ENCODE measurements at regions not wholly inside any gene's neighbourhood (a gene's known extent, or its start where the extent isn't known, plus 50 kb on each side); places are given as distances from the start of the nearest gene placed in this dataset.

DNA sequence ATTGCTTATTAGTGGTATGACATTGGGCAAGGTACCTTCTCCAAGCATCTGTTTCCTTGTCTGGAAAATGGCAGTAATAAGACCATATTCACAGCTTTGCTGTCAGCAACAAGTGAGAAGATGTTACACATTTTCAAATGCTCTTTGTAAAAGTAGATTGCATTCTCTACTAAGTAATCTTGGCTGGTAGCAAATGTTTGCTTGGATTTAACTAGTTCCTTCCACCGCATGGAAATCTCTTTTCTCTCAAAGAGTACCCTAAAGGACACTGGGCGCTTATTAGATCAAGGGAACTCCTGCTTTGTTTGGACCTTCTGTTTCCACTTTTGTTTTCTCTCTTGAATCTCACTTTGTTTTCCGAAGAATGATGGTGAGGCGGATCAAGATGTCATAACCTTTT is 185.2 kb upstream of the BMPER start:
- in situ Hi-C loops (cut with HindIII; ENCODE audit: low pct_unique_long_range_greater_than_20kb, low sequenced_read_pairs): no loop called here
- ATAC-seq: no peak
- intact Hi-C loops (cut with micrococcal nuclease; ENCODE audit: unreplicated experiment): no loop called here

DNA sequence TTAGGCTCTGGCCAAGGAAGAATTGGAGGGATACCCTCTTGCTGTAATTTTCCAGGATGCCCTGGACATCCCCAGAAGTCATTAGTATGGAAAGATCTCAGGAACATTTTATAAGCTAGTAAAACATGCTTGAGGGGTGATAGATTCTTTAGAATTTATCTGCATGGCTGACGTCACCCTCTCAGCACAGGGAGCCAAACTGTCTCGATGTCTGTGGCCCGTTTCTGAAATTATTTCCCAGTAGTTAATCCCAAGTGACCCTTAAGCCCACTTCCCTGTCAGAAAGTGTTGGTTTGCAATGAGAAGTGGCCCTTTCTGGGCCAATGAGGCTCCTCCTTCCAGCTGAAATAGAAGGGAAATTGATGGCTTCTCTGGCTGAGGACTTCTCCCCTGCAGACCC is 184.5 kb upstream of the BMPER start:
- intact Hi-C loops (cut with micrococcal nuclease; ENCODE audit: unreplicated experiment) (no loop called here), in situ Hi-C loops (cut with HindIII; ENCODE audit: low pct_unique_long_range_greater_than_20kb, low sequenced_read_pairs) (no loop called here)
- Histone ChIP-seq H3K27ac (ENCODE audit: low read length) (no peak overlapping the region), H3K9me3 (ENCODE audit: control insufficient read depth, insufficient read depth, low read depth, low read length) (no peaks in the 10 kb centered on the region), H3K27me3 (ENCODE audit: control insufficient read depth, insufficient read depth, low read length) (peaks cover 6% of the 10 kb centered on the region; the same call in 1 of the 2 replicates), H3K36me3 (ENCODE audit: control insufficient read depth, insufficient read depth, low read length) (no peaks in the 10 kb centered on the region), H3K4me3 (ENCODE audit: low read depth in 2 of 2, low read length in 2 of 2) (no peak overlapping the region), H3K4me1 (ENCODE audit: control insufficient read depth, insufficient read depth, low read length) (no peaks in the 10 kb centered on the region)
- no peak for ATAC-seq
- BruUV-seq (replicated peaks): no TSS peak
- CTCF ChIA-PET: no interaction called here
- no peak for TF ChIP-seq POLR2AphosphoS5 (IDR thresholded peaks at IDR 0.05; ENCODE audit: low read depth, low read length)
- TF ChIP-seq TCF7L2 (IDR thresholded peaks at IDR 0.05; ENCODE audit: low read depth, low read length): no peak
- TF ChIP-seq, protein P1, sequence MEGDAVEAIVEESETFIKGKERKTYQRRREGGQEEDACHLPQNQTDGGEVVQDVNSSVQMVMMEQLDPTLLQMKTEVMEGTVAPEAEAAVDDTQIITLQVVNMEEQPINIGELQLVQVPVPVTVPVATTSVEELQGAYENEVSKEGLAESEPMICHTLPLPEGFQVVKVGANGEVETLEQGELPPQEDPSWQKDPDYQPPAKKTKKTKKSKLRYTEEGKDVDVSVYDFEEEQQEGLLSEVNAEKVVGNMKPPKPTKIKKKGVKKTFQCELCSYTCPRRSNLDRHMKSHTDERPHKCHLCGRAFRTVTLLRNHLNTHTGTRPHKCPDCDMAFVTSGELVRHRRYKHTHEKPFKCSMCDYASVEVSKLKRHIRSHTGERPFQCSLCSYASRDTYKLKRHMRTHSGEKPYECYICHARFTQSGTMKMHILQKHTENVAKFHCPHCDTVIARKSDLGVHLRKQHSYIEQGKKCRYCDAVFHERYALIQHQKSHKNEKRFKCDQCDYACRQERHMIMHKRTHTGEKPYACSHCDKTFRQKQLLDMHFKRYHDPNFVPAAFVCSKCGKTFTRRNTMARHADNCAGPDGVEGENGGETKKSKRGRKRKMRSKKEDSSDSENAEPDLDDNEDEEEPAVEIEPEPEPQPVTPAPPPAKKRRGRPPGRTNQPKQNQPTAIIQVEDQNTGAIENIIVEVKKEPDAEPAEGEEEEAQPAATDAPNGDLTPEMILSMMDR (IDR thresholded peaks at IDR 0.05): no peak
- TF ChIP-seq, protein P2, sequence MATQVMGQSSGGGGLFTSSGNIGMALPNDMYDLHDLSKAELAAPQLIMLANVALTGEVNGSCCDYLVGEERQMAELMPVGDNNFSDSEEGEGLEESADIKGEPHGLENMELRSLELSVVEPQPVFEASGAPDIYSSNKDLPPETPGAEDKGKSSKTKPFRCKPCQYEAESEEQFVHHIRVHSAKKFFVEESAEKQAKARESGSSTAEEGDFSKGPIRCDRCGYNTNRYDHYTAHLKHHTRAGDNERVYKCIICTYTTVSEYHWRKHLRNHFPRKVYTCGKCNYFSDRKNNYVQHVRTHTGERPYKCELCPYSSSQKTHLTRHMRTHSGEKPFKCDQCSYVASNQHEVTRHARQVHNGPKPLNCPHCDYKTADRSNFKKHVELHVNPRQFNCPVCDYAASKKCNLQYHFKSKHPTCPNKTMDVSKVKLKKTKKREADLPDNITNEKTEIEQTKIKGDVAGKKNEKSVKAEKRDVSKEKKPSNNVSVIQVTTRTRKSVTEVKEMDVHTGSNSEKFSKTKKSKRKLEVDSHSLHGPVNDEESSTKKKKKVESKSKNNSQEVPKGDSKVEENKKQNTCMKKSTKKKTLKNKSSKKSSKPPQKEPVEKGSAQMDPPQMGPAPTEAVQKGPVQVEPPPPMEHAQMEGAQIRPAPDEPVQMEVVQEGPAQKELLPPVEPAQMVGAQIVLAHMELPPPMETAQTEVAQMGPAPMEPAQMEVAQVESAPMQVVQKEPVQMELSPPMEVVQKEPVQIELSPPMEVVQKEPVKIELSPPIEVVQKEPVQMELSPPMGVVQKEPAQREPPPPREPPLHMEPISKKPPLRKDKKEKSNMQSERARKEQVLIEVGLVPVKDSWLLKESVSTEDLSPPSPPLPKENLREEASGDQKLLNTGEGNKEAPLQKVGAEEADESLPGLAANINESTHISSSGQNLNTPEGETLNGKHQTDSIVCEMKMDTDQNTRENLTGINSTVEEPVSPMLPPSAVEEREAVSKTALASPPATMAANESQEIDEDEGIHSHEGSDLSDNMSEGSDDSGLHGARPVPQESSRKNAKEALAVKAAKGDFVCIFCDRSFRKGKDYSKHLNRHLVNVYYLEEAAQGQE (IDR thresholded peaks at IDR 0.05; ENCODE audit: insufficient read depth in 1 of 2, low read depth in 2 of 2, low read length in 1 of 2): no peak
- no peak for TF ChIP-seq SIN3A (IDR thresholded peaks at IDR 0.05; ENCODE audit: borderline replicate concordance, insufficient read depth, low read depth, low read length)
- DNase-seq (ENCODE audit: low read depth, low spot score): no peak
- POLR2A ChIA-PET: no interaction called here

More for the DNA sequence above, 185.2 kb upstream of the BMPER start:
- Histone ChIP-seq H3K36me3 (ENCODE audit: control insufficient read depth, insufficient read depth, low read length) (no peaks in the 10 kb centered on the region), H3K4me1 (ENCODE audit: control insufficient read depth, insufficient read depth, low read length) (no peaks in the 10 kb centered on the region), H3K27me3 (ENCODE audit: control insufficient read depth, insufficient read depth, low read length) (peaks cover 6% of the 10 kb centered on the region; the same call in 1 of the 2 replicates), H3K4me3 (ENCODE audit: low read depth in 2 of 2, low read length in 2 of 2) (no peak overlapping the region), H3K9me3 (ENCODE audit: control insufficient read depth, insufficient read depth, low read depth, low read length) (no peaks in the 10 kb centered on the region), H3K27ac (ENCODE audit: low read length) (no peak overlapping the region)
- TF ChIP-seq, protein P2 (IDR thresholded peaks at IDR 0.05; ENCODE audit: insufficient read depth in 1 of 2, low read depth in 2 of 2, low read length in 1 of 2): no peak
- no peak for TF ChIP-seq TCF7L2 (IDR thresholded peaks at IDR 0.05; ENCODE audit: low read depth, low read length)
- TF ChIP-seq, protein P1 (IDR thresholded peaks at IDR 0.05): no peak
- TF ChIP-seq POLR2AphosphoS5 (IDR thresholded peaks at IDR 0.05; ENCODE audit: low read depth, low read length): no peak
- no peak for TF ChIP-seq SIN3A (IDR thresholded peaks at IDR 0.05; ENCODE audit: borderline replicate concordance, insufficient read depth, low read depth, low read length)
- DNase-seq (ENCODE audit: low read depth, low spot score): no peak
- ChIA-PET CTCF (no interaction called here), POLR2A (no interaction called here)
- no TSS peak for BruUV-seq (replicated peaks)
